GM10248 (cell line): ENCODE measurements at regions not wholly inside any gene's neighbourhood (a gene's known extent, or its start where the extent isn't known, plus 50 kb on each side); places are given as distances from the start of the nearest gene placed in this dataset.

Experiments
- CTCF ChIA-PET: fragments of 300-600 bp; sonication (Branson Sonifier 250); formaldehyde crosslinking; extraction: SDS; loops from one replicate; lab custom pipeline; 2021; ENCODE audit warnings: antibody characterized with exemption; lab: Yijun Ruan, JAX
- POLR2A ChIA-PET: fragments of 350-650 bp; sonication (Branson Sonifier 250); formaldehyde crosslinking; extraction: SDS; loops from one replicate; lab custom pipeline; 2020; ENCODE audit warnings: antibody characterized with exemption; lab: Yijun Ruan, JAX
- DNase-seq: peaks from one replicate; pipeline ENCODE4 v3.0.0; 2012; ENCODE audit errors: extremely low spot score
- CTCF ChIP-seq: IDR thresholded peaks from 2 replicates; pipeline ENCODE4 v1.5.1; 2012; ENCODE audit warnings: mild to moderate bottlenecking, low read depth; ENCODE audit errors: extremely low read depth, missing control alignments, control extremely low read depth

GRCh38 chr20:10784554-10785183 is 110.9 kb upstream of the JAG1 start:
- CTCF ChIA-PET: interaction anchor here (0.7 to 1.2 kb wide), 2 partner anchors 21 to 97 kb away, joined by 3 read pairs; no protein-coding TSS in a partner anchor
- POLR2A ChIA-PET: no interaction called here
- DNase-seq: no peak
- TF ChIP-seq CTCF: no peak

- TF ChIP-seq CTCF: no peak
- ChIA-PET CTCF (interaction anchor here (1.0 to 1.7 kb wide), 3 partner anchors 9 to 418 kb away, joined by 3 read pairs; no protein-coding TSS in a partner anchor), POLR2A (no interaction called here)
- no peak for DNase-seq
These were observed 112.9 kb upstream of the JAG1 start for GRCh38 chr20:10786678-10787077.

GRCh38 chr20:10788055-10788454 is 114.3 kb upstream of the JAG1 start:
- DNase-seq: no peak
- CTCF ChIA-PET: no interaction called here
- POLR2A ChIA-PET: no interaction called here
- TF ChIP-seq CTCF: no peak

- POLR2A ChIA-PET: no interaction called here
- TF ChIP-seq CTCF: no peak
- CTCF ChIA-PET: no interaction called here
- no peak for DNase-seq
These were observed 115.1 kb upstream of the JAG1 start for GRCh38 chr20:10788877-10789276.

- DNase-seq: no peak
- ChIA-PET CTCF (no interaction called here), POLR2A (no interaction called here)
- no peak for TF ChIP-seq CTCF
These were observed 115.6 kb upstream of the JAG1 start for GRCh38 chr20:10789386-10789785.

- ChIA-PET POLR2A (no interaction called here), CTCF (no interaction called here)
- no peak for TF ChIP-seq CTCF
- no peak for DNase-seq
These were observed 116.2 kb upstream of the JAG1 start for GRCh38 chr20:10790013-10790412.

GRCh38 chr20:10792291-10792690 is 118.5 kb upstream of the JAG1 start:
- CTCF ChIA-PET: no interaction called here
- TF ChIP-seq CTCF: no peak
- DNase-seq: no peak
- POLR2A ChIA-PET: no interaction called here
